Ishikawa (cell line): ENCODE measurements at regions not wholly inside any gene's neighbourhood (a gene's known extent, or its start where the extent isn't known, plus 50 kb on each side); places are given as distances from the start of the nearest gene placed in this dataset.

ENCODE experiments used
- CEBPB ChIP-seq: IDR thresholded peaks from 2 replicates; pipeline ENCODE4 v1.6.1; 2012
- CREB1 ChIP-seq: IDR thresholded peaks from 2 replicates; pipeline ENCODE4 v1.6.1; 2012; ENCODE audit warnings: low read depth
- EGR1 ChIP-seq: IDR thresholded peaks from 2 replicates; pipeline ENCODE4 v1.6.1; 2012
- EP300 ChIP-seq: IDR thresholded peaks from 2 replicates; pipeline ENCODE4 v1.6.1; 2012; ENCODE audit warnings: borderline replicate concordance
- FOXM1 ChIP-seq: IDR thresholded peaks from 2 replicates; pipeline ENCODE4 v1.6.1; 2012; ENCODE audit warnings: low read depth, borderline replicate concordance
- NFIC ChIP-seq: IDR thresholded peaks from 2 replicates; pipeline ENCODE4 v1.6.1; 2012
- RAD21 ChIP-seq: IDR thresholded peaks from 2 replicates; pipeline ENCODE4 v1.6.1; 2012; ENCODE audit warnings: low read depth
- TAF1 ChIP-seq: IDR thresholded peaks from 2 replicates; pipeline ENCODE4 v1.6.1; 2012; ENCODE audit warnings: low read depth, mild to moderate bottlenecking
- TCF12 ChIP-seq: IDR thresholded peaks from 2 replicates; pipeline ENCODE4 v1.6.1; 2012; ENCODE audit warnings: low read depth
- TEAD4 ChIP-seq: IDR thresholded peaks from 2 replicates; pipeline ENCODE4 v1.6.1; 2012
- YY1 ChIP-seq: IDR thresholded peaks from 2 replicates; pipeline ENCODE4 v1.6.1; 2012; ENCODE audit warnings: low read depth
- ZBTB7A ChIP-seq: IDR thresholded peaks from 2 replicates; pipeline ENCODE4 v1.6.1; 2012; ENCODE audit warnings: low read depth
- TF ChIP-seq, protein P1 (sequence below): IDR thresholded peaks from 2 replicates; pipeline ENCODE4 v1.6.1; 2012
- TF ChIP-seq, protein P2 (sequence below): IDR thresholded peaks from 2 replicates; pipeline ENCODE4 v1.6.1; 2012
- TF ChIP-seq, protein P3 (sequence below): IDR thresholded peaks from 2 replicates; pipeline ENCODE4 v1.6.1; 2012; ENCODE audit warnings: low read depth, mild to moderate bottlenecking

DNA sequence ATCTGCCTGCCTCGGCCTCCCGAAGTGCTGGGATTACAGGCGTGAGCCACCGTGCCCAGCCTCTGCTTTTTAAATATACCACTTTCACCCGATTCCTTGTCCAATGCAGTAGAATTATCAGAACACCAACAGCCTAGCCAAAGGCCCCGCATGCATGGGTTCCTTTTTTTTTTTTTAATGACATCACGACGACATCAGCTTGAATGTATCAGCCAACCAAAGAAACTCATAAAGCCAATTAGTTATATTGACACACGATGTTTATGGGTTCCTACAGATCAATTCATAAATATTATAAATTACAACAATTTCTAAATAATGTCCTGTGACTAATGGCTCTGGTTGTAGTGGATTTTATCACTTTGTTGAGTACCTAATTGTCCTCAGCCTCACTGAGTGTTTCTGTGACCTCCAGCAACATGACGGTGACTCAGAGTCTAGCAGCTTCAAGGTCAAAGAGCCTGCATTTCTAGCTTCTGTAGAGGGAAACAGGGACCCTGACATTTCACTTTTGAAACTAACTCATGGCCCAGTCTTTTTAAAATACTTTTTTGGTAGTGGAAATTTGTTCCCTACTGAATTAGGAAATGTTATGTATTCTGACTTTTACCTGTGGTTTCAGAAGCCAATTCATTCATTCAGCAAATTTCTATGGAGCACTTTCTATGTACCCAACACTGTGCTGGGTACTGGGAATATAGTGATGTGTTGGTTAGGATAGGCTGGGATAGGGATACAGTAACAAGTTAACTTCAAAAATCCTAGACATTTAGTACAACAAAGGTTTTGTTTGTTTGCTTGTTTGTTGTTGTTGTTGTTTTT is 144.1 kb downstream of the SUDS3 start:
- TF ChIP-seq CEBPB (no peak), TAF1 (no peak), EP300 (no peak), ZBTB7A (no peak), EGR1 (no peak), TEAD4 (no peak), NFIC (no peak), RAD21 (no peak), CREB1 (no peak), FOXM1 (no peak), YY1 (no peak), TCF12 (no peak)
- TF ChIP-seq, protein P1, sequence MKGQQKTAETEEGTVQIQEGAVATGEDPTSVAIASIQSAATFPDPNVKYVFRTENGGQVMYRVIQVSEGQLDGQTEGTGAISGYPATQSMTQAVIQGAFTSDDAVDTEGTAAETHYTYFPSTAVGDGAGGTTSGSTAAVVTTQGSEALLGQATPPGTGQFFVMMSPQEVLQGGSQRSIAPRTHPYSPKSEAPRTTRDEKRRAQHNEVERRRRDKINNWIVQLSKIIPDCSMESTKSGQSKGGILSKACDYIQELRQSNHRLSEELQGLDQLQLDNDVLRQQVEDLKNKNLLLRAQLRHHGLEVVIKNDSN, result no peak
- TF ChIP-seq, protein P2, sequence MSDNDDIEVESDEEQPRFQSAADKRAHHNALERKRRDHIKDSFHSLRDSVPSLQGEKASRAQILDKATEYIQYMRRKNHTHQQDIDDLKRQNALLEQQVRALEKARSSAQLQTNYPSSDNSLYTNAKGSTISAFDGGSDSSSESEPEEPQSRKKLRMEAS, result no peak
- TF ChIP-seq, protein P3, sequence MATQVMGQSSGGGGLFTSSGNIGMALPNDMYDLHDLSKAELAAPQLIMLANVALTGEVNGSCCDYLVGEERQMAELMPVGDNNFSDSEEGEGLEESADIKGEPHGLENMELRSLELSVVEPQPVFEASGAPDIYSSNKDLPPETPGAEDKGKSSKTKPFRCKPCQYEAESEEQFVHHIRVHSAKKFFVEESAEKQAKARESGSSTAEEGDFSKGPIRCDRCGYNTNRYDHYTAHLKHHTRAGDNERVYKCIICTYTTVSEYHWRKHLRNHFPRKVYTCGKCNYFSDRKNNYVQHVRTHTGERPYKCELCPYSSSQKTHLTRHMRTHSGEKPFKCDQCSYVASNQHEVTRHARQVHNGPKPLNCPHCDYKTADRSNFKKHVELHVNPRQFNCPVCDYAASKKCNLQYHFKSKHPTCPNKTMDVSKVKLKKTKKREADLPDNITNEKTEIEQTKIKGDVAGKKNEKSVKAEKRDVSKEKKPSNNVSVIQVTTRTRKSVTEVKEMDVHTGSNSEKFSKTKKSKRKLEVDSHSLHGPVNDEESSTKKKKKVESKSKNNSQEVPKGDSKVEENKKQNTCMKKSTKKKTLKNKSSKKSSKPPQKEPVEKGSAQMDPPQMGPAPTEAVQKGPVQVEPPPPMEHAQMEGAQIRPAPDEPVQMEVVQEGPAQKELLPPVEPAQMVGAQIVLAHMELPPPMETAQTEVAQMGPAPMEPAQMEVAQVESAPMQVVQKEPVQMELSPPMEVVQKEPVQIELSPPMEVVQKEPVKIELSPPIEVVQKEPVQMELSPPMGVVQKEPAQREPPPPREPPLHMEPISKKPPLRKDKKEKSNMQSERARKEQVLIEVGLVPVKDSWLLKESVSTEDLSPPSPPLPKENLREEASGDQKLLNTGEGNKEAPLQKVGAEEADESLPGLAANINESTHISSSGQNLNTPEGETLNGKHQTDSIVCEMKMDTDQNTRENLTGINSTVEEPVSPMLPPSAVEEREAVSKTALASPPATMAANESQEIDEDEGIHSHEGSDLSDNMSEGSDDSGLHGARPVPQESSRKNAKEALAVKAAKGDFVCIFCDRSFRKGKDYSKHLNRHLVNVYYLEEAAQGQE, result no peak

DNA sequence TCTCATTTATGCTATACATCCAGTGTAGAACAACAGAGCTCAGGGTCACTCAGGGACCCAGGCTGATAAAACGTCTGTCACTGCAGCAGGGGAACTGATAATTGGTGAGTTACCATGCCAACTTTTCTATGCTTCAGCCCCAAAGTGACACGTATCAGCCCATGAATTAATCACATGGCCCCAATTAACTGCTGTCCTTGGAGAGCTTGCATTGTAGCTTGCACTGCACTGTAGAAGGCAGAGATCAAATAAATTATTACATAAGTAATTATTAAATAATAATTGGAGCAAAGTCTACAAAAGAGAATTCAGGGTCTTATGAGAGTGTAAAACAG is 144.6 kb downstream of the SUDS3 start:
- TF ChIP-seq, protein P1, result no peak
- no peak for TF ChIP-seq YY1
- TF ChIP-seq CREB1, result no peak
- no peak for TF ChIP-seq TAF1
- no peak for TF ChIP-seq EGR1
- TF ChIP-seq, protein P3, result no peak
- no peak for TF ChIP-seq RAD21
- TF ChIP-seq ZBTB7A, result no peak
- TF ChIP-seq, protein P2, result no peak
- TF ChIP-seq EP300, result no peak
- TF ChIP-seq FOXM1, result no peak
- TF ChIP-seq TCF12, result no peak
- TF ChIP-seq TEAD4, result no peak
- no peak for TF ChIP-seq NFIC
- no peak for TF ChIP-seq CEBPB

DNA sequence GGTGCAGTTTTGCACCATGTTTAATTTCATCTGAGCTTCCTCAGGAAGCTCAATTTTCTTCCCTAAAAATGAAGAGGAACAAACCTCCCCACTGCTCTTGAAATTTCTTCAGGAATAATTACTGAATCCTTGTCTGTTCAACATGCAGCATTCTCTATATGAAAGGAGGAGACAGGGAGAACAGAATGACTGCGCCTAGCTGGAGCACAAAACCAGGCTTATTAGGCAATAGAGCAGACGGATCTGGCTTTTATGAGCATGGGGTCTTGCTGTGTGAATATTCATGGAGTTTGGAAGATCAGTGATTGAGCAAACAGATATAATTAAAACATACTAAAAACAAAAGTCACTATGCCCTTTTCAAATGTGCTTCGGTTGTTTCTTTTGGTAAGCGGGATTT is 148.1 kb downstream of the SUDS3 start:
- TF ChIP-seq TEAD4 (no peak), TAF1 (no peak), NFIC (no peak), YY1 (no peak), CREB1 (no peak)

DNA sequence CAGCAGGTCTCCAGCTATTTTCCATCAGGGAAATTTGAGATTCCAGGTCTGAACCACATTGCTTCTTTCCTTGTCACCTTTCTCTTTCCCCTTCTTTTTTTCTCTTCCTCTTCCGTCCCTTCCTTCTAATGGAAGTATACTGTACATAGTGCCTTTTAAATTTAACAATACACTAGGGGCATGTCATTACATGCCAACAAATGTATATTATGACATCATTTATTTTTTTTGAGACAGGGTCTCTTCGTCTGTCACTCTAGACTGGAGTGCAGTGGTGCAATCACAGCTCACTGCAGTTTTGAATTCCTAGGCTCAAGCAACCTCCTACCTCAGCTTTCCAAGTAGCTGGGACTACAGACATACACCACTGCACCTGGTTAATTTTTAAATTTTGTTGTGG is 148.9 kb downstream of the SUDS3 start:
- TF ChIP-seq CREB1 (no peak), TEAD4 (no peak), EGR1 (no peak), NFIC (no peak), TCF12 (no peak), TAF1 (no peak), CEBPB (no peak), YY1 (no peak), RAD21 (no peak), ZBTB7A (no peak), FOXM1 (no peak), EP300 (no peak)
- TF ChIP-seq, protein P1, result no peak
- TF ChIP-seq, protein P3, result no peak
- TF ChIP-seq, protein P2, result no peak
